AG09319 (cell line): ENCODE measurements at regions not wholly inside any gene's neighbourhood (a gene's known extent, or its start where the extent isn't known, plus 50 kb on each side); places are given as distances from the start of the nearest gene placed in this dataset.

Source experiments
- DNase-seq: peaks from one replicate; pipeline ENCODE4 v3.0.0-alpha.2; 2010; ENCODE audit warnings: low read depth; ENCODE audit errors: extremely low read depth
- CTCF ChIP-seq: IDR thresholded peaks from 2 replicates; pipeline ENCODE4 v1.5.1; 2011; ENCODE audit warnings: low read depth, mild to moderate bottlenecking, inconsistent platforms, low read length, moderate library complexity

DNA sequence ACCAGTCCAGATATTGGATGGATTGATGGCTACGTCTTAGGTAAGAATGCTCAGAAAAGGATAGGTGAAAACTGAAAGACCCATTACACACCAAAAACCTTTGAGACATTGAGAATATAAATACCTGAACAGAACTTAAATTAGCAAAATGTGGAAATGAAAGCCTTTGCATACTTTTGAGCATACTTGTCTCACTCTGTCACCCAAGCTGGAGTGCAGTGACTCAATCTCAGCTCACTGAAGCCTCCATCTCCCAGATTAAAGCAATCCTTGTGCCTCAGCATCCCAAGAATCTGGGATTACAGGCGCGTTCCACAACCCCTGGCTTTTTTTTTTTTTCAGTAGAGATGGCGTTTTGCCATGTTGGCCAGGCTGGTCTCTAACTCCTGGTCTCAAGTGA is 695.3 kb downstream of the DACH1 start:
- TF ChIP-seq CTCF = no peak

GRCh38 chr13:71169180-71169579 is 697.8 kb downstream of the DACH1 start:
- DNase-seq = no peak
- no peak for TF ChIP-seq CTCF

More for the DNA sequence above, 695.3 kb downstream of the DACH1 start:
- DNase-seq = no peak

DNA sequence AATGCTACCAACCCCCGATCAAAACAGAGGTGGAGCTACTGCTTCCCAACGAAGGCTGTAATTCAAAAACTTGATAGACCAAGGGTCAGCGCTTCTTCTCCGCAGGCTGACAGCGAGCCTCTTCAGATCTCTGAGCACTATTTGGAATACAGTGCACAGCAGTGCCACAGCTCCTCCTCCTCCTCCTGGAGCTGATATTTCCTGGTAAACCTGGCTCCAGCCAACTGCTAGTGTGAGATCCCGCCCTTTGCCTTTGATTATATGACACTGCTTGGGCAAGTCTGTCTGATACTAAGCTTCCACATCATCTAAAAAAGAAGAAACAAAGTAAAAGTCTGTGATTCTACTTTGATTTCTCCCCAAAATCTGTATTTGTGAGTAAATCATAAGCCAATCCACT is 710.5 kb downstream of the DACH1 start:
- no peak for TF ChIP-seq CTCF
- no peak for DNase-seq

GRCh38 chr13:71149498-71150363 is 717.3 kb downstream of the DACH1 start:
- DNase-seq = no peak
- TF ChIP-seq CTCF = no peak

- DNase-seq = no peak
- no peak for TF ChIP-seq CTCF
Measured at GRCh38 chr13:71149046-71149445, 718.0 kb downstream of the DACH1 start.

DNA sequence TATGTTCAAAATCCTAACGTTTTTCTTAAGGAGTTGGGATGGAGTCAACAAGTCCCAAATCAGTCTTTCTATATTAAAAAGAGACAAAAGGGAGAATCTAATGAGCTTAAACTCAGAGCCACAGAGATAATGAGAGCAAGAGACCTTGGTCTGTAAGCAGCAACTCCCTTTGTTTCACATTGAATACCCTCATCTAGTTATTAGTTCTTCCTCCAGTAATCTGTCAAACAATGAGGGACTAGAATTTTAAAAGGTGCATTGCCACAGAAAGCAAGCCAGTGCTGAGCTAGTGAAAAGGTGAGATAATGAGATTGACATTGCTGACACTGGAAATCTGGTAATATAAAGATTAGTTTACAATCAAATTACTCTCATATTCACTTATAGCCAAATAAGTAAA is 718.6 kb downstream of the DACH1 start:
- no peak for DNase-seq
- no peak for TF ChIP-seq CTCF

- DNase-seq = no peak
- no peak for TF ChIP-seq CTCF
Measured at GRCh38 chr13:71144883-71145282, 722.1 kb downstream of the DACH1 start.
